ENCODE measurements at regions not wholly inside any gene's neighbourhood (a gene's known extent, or its start where the extent isn't known, plus 50 kb on each side); places are given as distances from the start of the nearest gene placed in this dataset.

DNA sequence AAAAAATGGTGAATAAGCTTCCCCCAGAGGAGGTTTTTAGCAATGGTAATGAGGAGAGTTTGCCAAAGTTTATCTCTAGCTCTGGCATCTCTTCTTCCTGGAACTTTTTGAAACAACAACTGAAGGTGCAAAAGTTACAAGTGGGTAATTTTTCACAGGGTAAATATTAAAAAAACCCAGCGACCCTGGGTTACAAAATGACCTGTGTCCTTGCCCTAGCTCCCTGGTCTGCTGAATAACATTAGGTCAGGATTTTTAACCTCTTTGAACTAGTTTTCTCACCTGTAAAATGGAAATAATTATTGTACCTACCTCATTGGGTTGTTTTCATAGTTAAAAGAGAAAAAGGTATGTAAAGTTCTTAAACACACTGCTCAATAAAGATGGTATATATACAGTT, 332.4 kb upstream of the DUSP10 start:
- Histone ChIP-seq H3K27me3 (ENCODE audit: control insufficient read depth in 5 of 5, insufficient read depth in 4 of 5, low read length in 5 of 5) (no peaks in the 10 kb centered on the region), H3K36me3 (ENCODE audit: control insufficient read depth in 5 of 5, insufficient read depth in 5 of 5, low read length in 5 of 5) (no peaks in the 10 kb centered on the region), H3K9ac (ENCODE audit: low read length in 5 of 5) (no peak overlapping the region), H3K9me3 (ENCODE audit: control insufficient read depth in 5 of 5, low read length in 5 of 5) (no peaks in the 10 kb centered on the region), H3K27ac (ENCODE audit: low read depth, low read length) (no peak overlapping the region), H3K4me3 (ENCODE audit: low read depth in 1 of 5, low read length in 5 of 5) (no peak overlapping the region), H3K4me1 (ENCODE audit: control insufficient read depth in 5 of 5, insufficient read depth in 5 of 5, low read length in 5 of 5) (peaks cover 0 to 15% (median 8%) of the 10 kb centered on the region in 5 donors)

DNA sequence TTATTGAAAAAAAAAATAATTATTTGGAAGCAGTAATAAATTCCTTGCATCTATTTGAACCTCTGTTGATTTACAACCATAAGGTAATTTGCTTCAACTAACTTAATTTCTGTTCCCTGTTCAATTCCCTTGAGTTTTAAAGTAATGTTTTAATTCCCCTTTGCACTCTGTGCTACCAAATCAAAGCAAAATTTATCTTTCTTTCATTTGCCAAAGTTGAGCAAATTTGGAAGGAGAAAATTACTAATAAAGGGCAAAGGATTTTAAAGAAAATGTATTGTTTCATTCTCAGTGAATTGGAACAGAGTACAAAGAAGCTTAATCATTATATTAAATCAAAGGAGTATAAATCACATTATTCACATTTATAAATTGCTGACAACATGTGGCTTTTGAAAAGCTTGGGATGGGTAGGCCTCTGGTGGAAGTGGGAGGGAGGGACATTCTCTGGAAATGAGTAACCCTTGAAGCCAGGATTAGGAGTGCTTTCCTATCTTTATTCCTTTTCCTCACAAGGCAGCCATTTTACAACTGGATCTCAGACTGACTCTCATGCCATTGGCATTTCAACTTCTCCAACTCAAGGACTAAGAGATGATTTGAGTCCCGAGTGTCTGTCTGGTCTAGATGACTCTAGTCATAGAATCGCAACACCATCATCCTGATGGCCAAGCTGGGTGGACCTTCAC, 331.6 kb upstream of the DUSP10 start:
- Histone ChIP-seq H3K27me3 (ENCODE audit: control insufficient read depth in 5 of 5, insufficient read depth in 4 of 5, low read length in 5 of 5) (no peaks in the 10 kb centered on the region), H3K4me3 (ENCODE audit: low read depth in 1 of 5, low read length in 5 of 5) (no peak overlapping the region), H3K36me3 (ENCODE audit: control insufficient read depth in 5 of 5, insufficient read depth in 5 of 5, low read length in 5 of 5) (no peaks in the 10 kb centered on the region), H3K27ac (ENCODE audit: low read depth, low read length) (no peak overlapping the region), H3K9ac (ENCODE audit: low read length in 5 of 5) (no peak overlapping the region), H3K4me1 (ENCODE audit: control insufficient read depth in 5 of 5, insufficient read depth in 5 of 5, low read length in 5 of 5) (peaks cover 0 to 12% (median 5%) of the 10 kb centered on the region in 5 donors), H3K9me3 (ENCODE audit: control insufficient read depth in 5 of 5, low read length in 5 of 5) (no peaks in the 10 kb centered on the region)

DNA sequence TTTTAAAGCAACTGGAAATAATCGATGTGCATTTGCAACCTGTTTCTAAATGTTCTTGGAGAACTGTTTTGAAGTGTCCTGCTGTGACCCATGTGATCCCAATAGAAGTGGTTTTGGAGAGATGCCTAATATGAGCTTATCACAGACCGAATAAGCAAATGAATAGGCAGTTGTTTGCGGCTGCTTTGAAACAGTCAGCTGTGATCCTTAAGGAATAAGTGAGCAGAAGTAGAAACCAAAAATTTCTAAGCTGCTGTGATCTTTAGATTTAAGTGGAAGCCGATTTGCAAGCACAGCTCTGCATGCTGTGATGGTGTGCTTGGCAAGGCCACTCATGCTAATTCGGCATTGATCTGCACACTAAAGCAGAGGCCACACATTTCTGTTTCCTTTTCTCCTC, 329.5 kb upstream of the DUSP10 start:
- Histone ChIP-seq H3K36me3 (ENCODE audit: control insufficient read depth in 5 of 5, insufficient read depth in 5 of 5, low read length in 5 of 5) (no peaks in the 10 kb centered on the region), H3K27me3 (ENCODE audit: control insufficient read depth in 5 of 5, insufficient read depth in 4 of 5, low read length in 5 of 5) (no peaks in the 10 kb centered on the region), H3K4me1 (ENCODE audit: control insufficient read depth in 5 of 5, insufficient read depth in 5 of 5, low read length in 5 of 5) (peaks cover 0 to 12% (median 5%) of the 10 kb centered on the region in 5 donors), H3K9ac (ENCODE audit: low read length in 5 of 5) (no peak overlapping the region), H3K4me3 (ENCODE audit: low read depth in 1 of 5, low read length in 5 of 5) (no peak overlapping the region), H3K9me3 (ENCODE audit: control insufficient read depth in 5 of 5, low read length in 5 of 5) (no peaks in the 10 kb centered on the region), H3K27ac (ENCODE audit: low read depth, low read length) (no peak overlapping the region)

DNA sequence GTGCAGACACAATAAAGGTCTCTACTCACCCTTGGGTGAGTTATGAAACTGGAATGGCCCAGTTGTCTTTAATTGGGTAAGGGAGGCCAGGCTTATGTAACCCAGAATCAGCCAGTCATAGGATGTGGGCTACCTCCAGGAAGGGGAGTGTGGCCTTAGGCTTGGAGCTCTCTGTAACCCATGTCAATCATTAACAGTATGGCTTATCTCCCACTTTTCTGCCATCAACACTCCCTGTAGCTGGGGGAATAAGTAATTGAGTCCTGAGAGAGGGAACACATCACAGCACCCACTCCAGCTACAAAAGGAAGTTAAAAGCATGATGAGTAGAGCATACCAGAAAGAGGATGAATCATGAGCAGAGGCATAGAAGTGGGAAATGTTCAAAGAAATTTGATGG, 327.0 kb upstream of the DUSP10 start:
- Histone ChIP-seq H3K9me3 (ENCODE audit: control insufficient read depth in 5 of 5, low read length in 5 of 5) (peaks cover 0 to 14% (median 3%) of the 10 kb centered on the region in 5 donors), H3K9ac (ENCODE audit: low read length in 5 of 5) (no peak overlapping the region), H3K27me3 (ENCODE audit: control insufficient read depth in 5 of 5, insufficient read depth in 4 of 5, low read length in 5 of 5) (no peaks in the 10 kb centered on the region), H3K27ac (ENCODE audit: low read depth, low read length) (no peak overlapping the region), H3K36me3 (ENCODE audit: control insufficient read depth in 5 of 5, insufficient read depth in 5 of 5, low read length in 5 of 5) (no peaks in the 10 kb centered on the region), H3K4me1 (ENCODE audit: control insufficient read depth in 5 of 5, insufficient read depth in 5 of 5, low read length in 5 of 5) (peaks cover 0 to 12% (median 5%) of the 10 kb centered on the region in 5 donors), H3K4me3 (ENCODE audit: low read depth in 1 of 5, low read length in 5 of 5) (no peak overlapping the region)

DNA sequence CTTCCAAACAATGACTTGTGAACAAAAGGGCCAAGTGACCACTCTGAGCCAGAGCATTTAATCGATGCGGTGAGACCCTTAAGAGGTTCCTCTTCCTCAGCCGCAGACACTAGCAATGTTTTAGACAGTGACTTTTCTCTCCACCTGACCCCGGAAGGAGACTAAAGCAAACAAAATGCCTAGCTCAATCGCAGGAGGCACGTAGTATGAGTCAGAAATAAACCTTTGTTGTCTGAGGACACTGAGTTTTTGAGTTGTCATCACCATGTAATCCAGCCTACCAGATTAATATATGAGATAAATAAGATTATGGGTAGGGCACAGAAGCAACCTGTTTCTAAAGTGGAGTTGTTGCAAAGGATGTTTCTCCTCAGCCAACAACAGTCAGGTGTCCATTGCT, 326.2 kb upstream of the DUSP10 start:
- Histone ChIP-seq H3K27me3 (ENCODE audit: control insufficient read depth in 5 of 5, insufficient read depth in 4 of 5, low read length in 5 of 5) (no peaks in the 10 kb centered on the region), H3K4me1 (ENCODE audit: control insufficient read depth in 5 of 5, insufficient read depth in 5 of 5, low read length in 5 of 5) (peaks cover 0 to 12% (median 5%) of the 10 kb centered on the region in 5 donors), H3K27ac (ENCODE audit: low read depth, low read length) (no peak overlapping the region), H3K36me3 (ENCODE audit: control insufficient read depth in 5 of 5, insufficient read depth in 5 of 5, low read length in 5 of 5) (no peaks in the 10 kb centered on the region), H3K4me3 (ENCODE audit: low read depth in 1 of 5, low read length in 5 of 5) (no peak overlapping the region), H3K9ac (ENCODE audit: low read length in 5 of 5) (no peak overlapping the region), H3K9me3 (ENCODE audit: control insufficient read depth in 5 of 5, low read length in 5 of 5) (peaks cover 0 to 14% (median 3%) of the 10 kb centered on the region in 5 donors)

DNA sequence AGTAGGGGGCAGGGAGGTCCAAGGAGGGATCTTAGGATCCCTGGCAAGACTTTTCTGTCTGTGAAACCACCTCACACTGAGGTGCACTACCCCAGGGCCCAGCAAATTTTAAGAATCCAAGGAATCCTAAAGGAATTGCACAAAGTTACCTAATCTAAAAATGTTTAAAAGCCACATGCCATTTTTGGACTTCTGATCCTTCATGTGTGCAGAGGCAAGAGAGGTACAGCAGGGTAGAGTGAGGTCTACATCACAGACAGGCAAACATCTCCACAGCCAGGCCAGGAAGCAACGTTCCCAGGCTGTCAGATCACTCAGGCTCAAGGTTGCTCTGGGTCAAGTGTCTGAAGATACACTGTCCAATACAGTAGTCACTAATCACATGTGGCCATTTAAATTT, 324.6 kb upstream of the DUSP10 start:
- Histone ChIP-seq H3K27ac (ENCODE audit: low read depth, low read length) (no peak overlapping the region), H3K9ac (ENCODE audit: low read length in 5 of 5) (no peak overlapping the region), H3K36me3 (ENCODE audit: control insufficient read depth in 5 of 5, insufficient read depth in 5 of 5, low read length in 5 of 5) (no peaks in the 10 kb centered on the region), H3K9me3 (ENCODE audit: control insufficient read depth in 5 of 5, low read length in 5 of 5) (peaks cover 0 to 14% (median 3%) of the 10 kb centered on the region in 5 donors), H3K4me3 (ENCODE audit: low read depth in 1 of 5, low read length in 5 of 5) (no peak overlapping the region), H3K4me1 (ENCODE audit: control insufficient read depth in 5 of 5, insufficient read depth in 5 of 5, low read length in 5 of 5) (peaks cover 0 to 6% (median 4%) of the 10 kb centered on the region in 5 donors), H3K27me3 (ENCODE audit: control insufficient read depth in 5 of 5, insufficient read depth in 4 of 5, low read length in 5 of 5) (no peaks in the 10 kb centered on the region)

DNA sequence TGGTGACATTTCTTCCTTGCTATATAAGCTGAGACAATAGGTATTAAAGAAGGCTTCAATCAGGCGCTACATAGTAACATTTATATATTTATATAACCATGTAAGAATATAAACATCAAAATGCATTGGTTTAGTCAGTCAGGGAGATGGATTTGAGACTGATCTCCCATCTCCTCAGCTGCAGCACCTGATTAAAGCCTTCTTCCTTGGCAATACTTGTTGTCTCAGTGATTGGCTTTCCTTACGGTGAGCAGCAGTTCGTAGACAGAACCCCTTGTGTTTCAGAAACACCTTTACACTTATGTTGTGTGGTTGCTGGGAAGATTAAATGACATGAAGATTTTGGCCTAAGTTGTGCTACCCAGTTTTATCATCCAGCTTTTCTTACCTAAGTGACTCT, 323.3 kb upstream of the DUSP10 start:
- H3K36me3 ChIP-seq (ENCODE audit: control insufficient read depth in 5 of 5, insufficient read depth in 5 of 5, low read length in 5 of 5): no peaks in the 10 kb centered on the region
- no peaks in the 10 kb centered on the region for H3K27me3 ChIP-seq (ENCODE audit: control insufficient read depth in 5 of 5, insufficient read depth in 4 of 5, low read length in 5 of 5)
- H3K9ac ChIP-seq (ENCODE audit: low read length in 5 of 5): no peak overlapping the region
- H3K9me3 ChIP-seq (ENCODE audit: control insufficient read depth in 5 of 5, low read length in 5 of 5): peaks cover 0 to 14% (median 3%) of the 10 kb centered on the region in 5 donors
- no peak overlapping the region for H3K4me3 ChIP-seq (ENCODE audit: low read depth in 1 of 5, low read length in 5 of 5)
- no peak overlapping the region for H3K27ac ChIP-seq (ENCODE audit: low read depth, low read length)
- no peaks in the 10 kb centered on the region for H3K4me1 ChIP-seq (ENCODE audit: control insufficient read depth in 5 of 5, insufficient read depth in 5 of 5, low read length in 5 of 5)

DNA sequence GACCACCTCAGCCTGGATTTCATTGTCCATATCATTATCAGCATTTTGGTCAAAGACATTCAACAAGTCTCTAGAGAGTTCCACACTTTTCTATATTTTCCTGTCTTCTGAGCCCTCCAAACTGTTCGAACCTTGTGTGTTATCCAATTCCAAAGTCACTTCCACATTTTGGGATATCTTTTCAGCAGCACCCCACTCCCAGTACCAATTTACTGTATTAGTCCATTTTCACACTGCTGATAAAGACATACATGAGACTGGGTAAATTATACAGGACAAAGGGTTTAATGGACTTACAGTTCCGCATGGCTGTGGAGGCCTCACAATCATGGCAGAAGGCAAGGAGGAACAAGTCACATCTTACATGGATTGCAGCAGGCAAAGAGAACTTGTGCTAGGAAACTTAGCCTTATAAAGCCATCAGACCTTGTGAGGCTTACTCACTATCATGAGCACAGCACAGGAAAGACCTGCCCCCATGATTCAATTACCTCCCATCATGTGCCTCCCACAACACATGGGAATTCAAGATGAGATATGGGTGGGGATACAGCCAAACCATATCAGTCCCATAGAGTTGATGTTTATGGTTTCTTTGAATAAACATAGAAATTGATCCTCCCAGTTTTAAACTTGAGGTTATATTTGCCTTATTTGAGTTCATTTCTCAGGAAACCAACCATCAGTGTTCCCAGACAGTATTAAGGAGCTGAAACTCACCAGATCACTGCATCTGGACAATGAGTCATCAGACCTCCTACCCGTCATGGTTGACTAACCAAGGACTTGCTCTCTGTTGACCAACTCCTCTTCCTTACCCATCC, 322.7 kb upstream of the DUSP10 start:
- Histone ChIP-seq H3K27me3 (ENCODE audit: control insufficient read depth in 5 of 5, insufficient read depth in 4 of 5, low read length in 5 of 5) (no peaks in the 10 kb centered on the region), H3K9me3 (ENCODE audit: control insufficient read depth in 5 of 5, low read length in 5 of 5) (peaks cover 0 to 14% (median 3%) of the 10 kb centered on the region in 5 donors), H3K9ac (ENCODE audit: low read length in 5 of 5) (no peak overlapping the region), H3K36me3 (ENCODE audit: control insufficient read depth in 5 of 5, insufficient read depth in 5 of 5, low read length in 5 of 5) (no peaks in the 10 kb centered on the region), H3K4me3 (ENCODE audit: low read depth in 1 of 5, low read length in 5 of 5) (no peak overlapping the region), H3K27ac (ENCODE audit: low read depth, low read length) (no peak overlapping the region), H3K4me1 (ENCODE audit: control insufficient read depth in 5 of 5, insufficient read depth in 5 of 5, low read length in 5 of 5) (no peaks in the 10 kb centered on the region)

DNA sequence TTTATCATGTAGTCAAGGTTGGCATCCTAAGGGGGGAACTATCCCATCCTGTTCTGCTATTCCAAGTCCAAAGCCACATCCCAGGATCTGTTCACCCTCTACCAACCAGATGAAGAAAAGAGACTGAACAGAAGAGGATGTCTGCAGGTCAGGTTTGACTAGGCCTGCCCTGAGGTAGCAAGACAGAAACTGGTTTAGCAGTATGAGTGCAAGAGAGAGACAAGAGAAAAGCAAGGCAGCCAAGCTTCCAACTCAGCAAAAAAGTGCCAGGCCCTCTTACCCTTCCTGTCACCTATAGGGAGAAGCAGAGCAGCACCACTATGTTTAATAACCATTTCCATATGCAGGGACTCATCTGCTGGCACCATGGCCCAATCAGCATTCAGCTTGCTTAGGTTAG, 320.8 kb upstream of the DUSP10 start:
- H3K27me3 ChIP-seq (ENCODE audit: control insufficient read depth in 5 of 5, insufficient read depth in 4 of 5, low read length in 5 of 5): no peaks in the 10 kb centered on the region
- H3K36me3 ChIP-seq (ENCODE audit: control insufficient read depth in 5 of 5, insufficient read depth in 5 of 5, low read length in 5 of 5): no peaks in the 10 kb centered on the region
- H3K27ac ChIP-seq (ENCODE audit: low read depth, low read length): no peak overlapping the region
- H3K9me3 ChIP-seq (ENCODE audit: control insufficient read depth in 5 of 5, low read length in 5 of 5): peaks cover 0 to 14% (median 3%) of the 10 kb centered on the region in 5 donors
- no peak overlapping the region for H3K9ac ChIP-seq (ENCODE audit: low read length in 5 of 5)
- H3K4me3 ChIP-seq (ENCODE audit: low read depth in 1 of 5, low read length in 5 of 5): no peak overlapping the region
- no peaks in the 10 kb centered on the region for H3K4me1 ChIP-seq (ENCODE audit: control insufficient read depth in 5 of 5, insufficient read depth in 5 of 5, low read length in 5 of 5)

DNA sequence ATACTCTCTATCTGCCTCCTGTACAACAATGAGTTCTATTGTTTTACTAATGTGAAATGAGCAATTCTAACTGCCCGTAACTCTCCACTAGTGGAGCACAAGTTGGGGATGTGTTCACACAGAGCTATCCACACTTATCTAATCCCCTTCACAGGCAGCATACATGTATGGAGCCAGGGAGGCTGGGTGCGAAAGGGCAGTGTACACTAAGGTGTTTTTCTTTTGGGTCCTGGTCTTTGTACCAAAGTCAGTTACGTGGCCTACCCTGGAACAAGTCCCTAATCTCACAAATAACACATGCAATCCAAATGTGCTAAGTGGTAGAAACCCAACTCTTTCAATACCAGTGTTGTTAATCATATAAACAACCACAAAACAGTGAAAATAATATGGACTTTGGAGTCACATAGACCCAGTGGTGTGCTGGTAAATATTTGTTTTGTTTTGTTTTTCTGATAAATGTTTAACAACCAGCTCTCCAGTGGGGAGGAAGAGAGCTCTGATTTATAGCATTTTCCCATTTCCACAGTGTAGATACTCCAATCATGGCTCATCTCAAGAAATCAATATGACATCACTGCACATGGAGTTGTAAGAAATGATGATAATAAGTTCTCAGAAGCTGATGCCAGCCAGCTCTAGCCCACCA, 319.9 kb upstream of the DUSP10 start:
- H3K9ac ChIP-seq (ENCODE audit: low read length in 5 of 5): no peak overlapping the region
- H3K27me3 ChIP-seq (ENCODE audit: control insufficient read depth in 5 of 5, insufficient read depth in 4 of 5, low read length in 5 of 5): no peaks in the 10 kb centered on the region
- no peaks in the 10 kb centered on the region for H3K36me3 ChIP-seq (ENCODE audit: control insufficient read depth in 5 of 5, insufficient read depth in 5 of 5, low read length in 5 of 5)
- no peak overlapping the region for H3K27ac ChIP-seq (ENCODE audit: low read depth, low read length)
- peaks cover 0 to 14% (median 3%) of the 10 kb centered on the region in 5 donors for H3K9me3 ChIP-seq (ENCODE audit: control insufficient read depth in 5 of 5, low read length in 5 of 5)
- H3K4me3 ChIP-seq (ENCODE audit: low read depth in 1 of 5, low read length in 5 of 5): no peak overlapping the region
- no peaks in the 10 kb centered on the region for H3K4me1 ChIP-seq (ENCODE audit: control insufficient read depth in 5 of 5, insufficient read depth in 5 of 5, low read length in 5 of 5)
